PC-3 (cell line): ENCODE measurements at regions not wholly inside any gene's neighbourhood (a gene's known extent, or its start where the extent isn't known, plus 50 kb on each side); places are given as distances from the start of the nearest gene placed in this dataset.

Source experiments
- EZH2 ChIP-seq: fragments of 300-600 bp; sonication (generic); IDR thresholded peaks from one replicate; pipeline ENCODE4 v1.6.1; 2017; ENCODE audit warnings: antibody characterized with exemption, mild to moderate bottlenecking, low read length; ENCODE audit not compliant: unreplicated experiment
- TF ChIP-seq, protein P1 (sequence below): fragments of 300-600 bp; sonication (generic); conservative IDR thresholded peaks from 2 replicates; pipeline ENCODE4 v1.5.1; 2017; ENCODE audit warnings: antibody characterized with exemption, low read depth, mild to moderate bottlenecking, low read length

DNA sequence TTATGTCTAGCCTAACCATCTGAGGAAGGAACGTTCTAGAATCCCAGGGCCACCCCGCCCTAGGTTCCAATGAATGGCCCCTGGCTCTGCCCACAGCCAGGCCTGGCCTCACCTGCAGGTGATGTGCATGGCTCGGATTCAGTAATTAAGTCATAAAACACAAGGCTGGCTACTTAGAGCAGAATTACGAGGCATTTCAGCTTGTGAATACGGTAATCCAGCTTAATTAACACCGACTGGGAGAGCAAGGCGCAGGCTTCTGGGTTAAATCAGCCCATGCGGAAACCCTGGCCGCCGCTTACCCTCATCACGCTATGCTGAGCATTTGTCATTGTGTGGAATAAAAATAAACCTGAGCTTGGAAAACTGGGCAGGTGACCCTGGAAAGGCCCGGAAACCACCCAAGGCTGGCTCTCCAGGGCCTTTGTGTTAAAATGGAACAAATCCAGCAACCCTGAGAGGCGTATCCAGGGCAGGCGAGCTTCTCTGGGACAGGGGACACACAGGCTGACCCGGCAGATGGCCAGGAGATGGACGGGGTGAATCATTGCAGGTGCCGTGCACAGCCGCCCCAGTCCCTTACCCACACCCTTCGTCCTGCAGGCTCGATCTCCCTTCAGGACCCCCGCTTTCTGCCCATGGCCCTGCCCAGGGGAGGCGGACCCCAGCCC lies 220.2 kb downstream of the CTTN start:
- TF ChIP-seq, protein P1, sequence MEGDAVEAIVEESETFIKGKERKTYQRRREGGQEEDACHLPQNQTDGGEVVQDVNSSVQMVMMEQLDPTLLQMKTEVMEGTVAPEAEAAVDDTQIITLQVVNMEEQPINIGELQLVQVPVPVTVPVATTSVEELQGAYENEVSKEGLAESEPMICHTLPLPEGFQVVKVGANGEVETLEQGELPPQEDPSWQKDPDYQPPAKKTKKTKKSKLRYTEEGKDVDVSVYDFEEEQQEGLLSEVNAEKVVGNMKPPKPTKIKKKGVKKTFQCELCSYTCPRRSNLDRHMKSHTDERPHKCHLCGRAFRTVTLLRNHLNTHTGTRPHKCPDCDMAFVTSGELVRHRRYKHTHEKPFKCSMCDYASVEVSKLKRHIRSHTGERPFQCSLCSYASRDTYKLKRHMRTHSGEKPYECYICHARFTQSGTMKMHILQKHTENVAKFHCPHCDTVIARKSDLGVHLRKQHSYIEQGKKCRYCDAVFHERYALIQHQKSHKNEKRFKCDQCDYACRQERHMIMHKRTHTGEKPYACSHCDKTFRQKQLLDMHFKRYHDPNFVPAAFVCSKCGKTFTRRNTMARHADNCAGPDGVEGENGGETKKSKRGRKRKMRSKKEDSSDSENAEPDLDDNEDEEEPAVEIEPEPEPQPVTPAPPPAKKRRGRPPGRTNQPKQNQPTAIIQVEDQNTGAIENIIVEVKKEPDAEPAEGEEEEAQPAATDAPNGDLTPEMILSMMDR = no peak
- no peak for TF ChIP-seq EZH2
